Prostate gland (tissue), 2 donors: ENCODE measurements at regions not wholly inside any gene's neighbourhood (a gene's known extent, or its start where the extent isn't known, plus 50 kb on each side); places are given as distances from the start of the nearest gene placed in this dataset.

Experiments used
- CTCF ChIP-seq, 4 experiments: fragments of 200-600 bp in 2 of 4; fragments of 450-650 bp in 2 of 4; sonication (generic) in 2 of 4; IDR thresholded peaks; 1 replicate in 3 of 4; 2 replicates in 1 of 4; pipeline ENCODE4 v1.5.1; 2016 to 2019; ENCODE audit warnings: antibody characterized with exemption in 4 of 4, mild to moderate bottlenecking in 2 of 4, moderate library complexity in 2 of 4
- POLR2A ChIP-seq: fragments of 450-650 bp; IDR thresholded peaks from one replicate; pipeline ENCODE4 v1.6.1; 2016; ENCODE audit warnings: antibody characterized with exemption, mild to moderate bottlenecking
- POLR2AphosphoS5 ChIP-seq: sonication (generic); formaldehyde crosslinking; IDR thresholded peaks from one replicate; pipeline ENCODE4 v1.6.1; 2017; ENCODE audit warnings: antibody characterized with exemption

GRCh38 chr4:165635951-165636350, 237.1 kb upstream of the TLL1 start:
- TF ChIP-seq CTCF (IDR thresholded peaks at IDR 0.05): no peak
- TF ChIP-seq POLR2A: no peak
- no peak for TF ChIP-seq POLR2AphosphoS5
